Activated CD4-positive, alpha-beta T cell treated with anti-CD3 and anti-CD28 coated beads for 48 hours (primary cell): ENCODE measurements at regions not wholly inside any gene's neighbourhood (a gene's known extent, or its start where the extent isn't known, plus 50 kb on each side); places are given as distances from the start of the nearest gene placed in this dataset.

Experiments used
- DNase-seq: peaks from one replicate; pipeline ENCODE4 v3.0.0-alpha.2; 2020

- DNase-seq = no peak
Measured at GRCh38 chr6:167568407-167569024, 243.6 kb downstream of the TTLL2 start.

DNA sequence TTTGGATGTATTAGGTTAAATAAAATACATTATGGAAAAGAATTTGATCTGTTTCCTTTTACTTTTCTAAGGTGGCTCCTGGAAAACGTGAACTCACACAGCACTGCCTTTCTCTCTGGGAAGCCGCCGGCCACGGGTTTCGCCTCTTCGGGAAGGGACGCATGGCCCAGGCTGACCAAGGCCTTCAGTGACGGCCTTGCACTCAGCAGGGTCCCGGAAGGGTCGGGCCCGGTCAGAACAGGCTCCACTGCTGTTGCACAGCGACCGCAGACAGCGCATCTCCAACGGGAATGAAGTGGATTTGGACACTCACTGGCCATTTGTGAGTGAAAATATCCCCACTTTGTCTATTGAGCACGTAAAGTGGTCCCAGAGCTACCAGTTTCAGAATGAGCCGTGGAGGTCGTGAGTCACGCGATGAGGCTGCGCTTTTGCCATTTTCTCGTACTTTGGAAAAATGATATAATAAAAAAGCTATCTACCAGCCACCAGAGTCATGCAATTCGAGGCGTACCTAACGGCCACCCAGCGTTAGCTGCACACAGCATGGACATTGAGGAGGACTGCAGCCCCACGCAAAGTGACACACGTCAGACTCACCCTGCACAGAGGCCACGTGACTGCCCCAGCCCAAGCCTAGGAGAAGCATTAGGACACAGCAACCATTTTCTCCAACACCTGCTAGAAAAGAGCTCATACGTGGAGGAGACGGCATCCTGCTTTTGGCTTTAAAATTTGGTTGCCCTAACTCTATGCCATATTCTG lies 244.3 kb downstream of the TTLL2 start:
- no peak for DNase-seq

GRCh38 chr6:167569879-167570278 lies 245.0 kb downstream of the TTLL2 start:
- no peak for DNase-seq

DNA sequence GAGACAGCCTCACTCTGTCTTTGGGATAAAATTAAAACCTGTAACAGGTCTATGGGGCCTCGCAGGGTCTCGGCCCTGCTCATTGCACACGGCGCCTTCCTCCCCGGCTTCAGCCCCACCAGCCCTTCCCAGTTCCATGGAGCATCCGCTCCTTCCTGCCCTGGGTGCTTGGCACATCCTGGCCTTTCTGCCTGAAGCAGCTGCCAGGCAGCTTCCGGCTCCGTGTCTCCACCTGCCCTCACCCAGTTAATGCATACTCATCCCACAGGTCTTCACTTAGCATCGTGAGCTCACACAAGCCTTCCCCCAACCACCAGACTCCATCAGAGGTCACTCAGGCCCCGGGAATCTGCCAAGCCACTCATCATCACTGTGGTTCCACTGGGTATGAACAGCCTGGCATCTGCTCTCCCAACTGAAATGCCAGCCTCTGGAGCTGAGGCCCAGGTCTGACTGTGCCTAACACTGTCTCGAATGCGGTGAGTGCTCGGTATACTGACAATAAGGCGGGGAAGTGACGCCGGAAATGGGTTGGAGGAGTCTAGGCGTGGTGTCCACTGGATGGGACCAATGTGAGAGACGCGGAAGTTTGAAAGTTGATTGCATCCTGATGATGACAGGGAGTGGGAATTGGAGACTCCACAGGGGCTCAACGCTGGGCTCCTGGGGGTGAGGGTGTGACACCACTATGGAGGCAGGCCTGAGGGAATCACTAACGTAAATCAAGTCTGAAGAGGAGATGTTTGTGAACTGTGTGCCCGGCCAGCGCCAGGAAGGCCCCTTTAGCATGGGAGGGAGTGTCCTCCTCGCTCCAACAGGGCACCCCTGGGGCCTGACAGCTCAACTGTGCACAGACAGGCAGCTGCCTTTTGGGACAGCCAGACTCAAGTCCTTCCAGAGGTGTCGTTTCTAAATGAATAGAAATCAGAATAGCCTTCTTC lies 245.8 kb downstream of the TTLL2 start:
- DNase-seq = no peak

DNA sequence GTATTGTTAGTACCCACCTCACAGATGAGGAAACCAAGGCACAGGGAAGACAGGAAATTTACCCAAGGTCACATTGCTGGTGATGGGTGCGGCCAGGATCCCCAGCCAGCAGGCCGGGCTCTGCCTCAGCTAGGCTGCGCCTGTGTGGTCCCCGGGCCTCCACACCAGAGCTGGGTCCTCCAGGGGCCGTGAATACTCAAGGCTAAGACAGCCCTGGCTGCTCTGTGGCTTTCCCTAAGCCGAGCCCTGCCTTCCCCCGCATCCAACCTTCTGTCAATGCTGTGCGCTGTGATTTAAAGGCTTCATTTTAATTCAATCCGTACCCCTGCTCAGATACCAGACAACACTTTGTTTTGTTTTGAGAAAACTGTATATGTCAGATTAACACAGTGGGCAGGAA lies 246.7 kb downstream of the TTLL2 start:
- no peak for DNase-seq

DNA sequence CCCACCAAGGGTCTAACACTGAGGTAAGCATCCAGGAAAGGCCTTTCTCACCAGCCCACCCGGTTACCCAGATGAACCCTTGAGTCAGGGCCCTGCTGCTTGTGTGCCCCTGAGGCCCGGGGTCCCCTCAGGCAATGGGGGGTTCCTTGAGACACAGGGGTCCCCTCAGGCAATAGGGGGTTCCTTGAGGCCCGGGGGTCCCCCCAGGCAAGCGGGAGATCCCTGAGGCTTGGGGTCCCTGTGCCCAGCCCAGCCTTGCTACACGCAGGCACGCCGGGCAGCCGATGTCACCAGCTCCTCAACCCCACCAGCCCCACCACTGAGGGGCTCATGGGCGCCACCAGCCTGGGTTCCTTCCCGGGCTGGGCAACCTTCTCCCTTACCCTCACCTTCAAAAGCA lies 247.2 kb downstream of the TTLL2 start:
- DNase-seq = no peak

DNA sequence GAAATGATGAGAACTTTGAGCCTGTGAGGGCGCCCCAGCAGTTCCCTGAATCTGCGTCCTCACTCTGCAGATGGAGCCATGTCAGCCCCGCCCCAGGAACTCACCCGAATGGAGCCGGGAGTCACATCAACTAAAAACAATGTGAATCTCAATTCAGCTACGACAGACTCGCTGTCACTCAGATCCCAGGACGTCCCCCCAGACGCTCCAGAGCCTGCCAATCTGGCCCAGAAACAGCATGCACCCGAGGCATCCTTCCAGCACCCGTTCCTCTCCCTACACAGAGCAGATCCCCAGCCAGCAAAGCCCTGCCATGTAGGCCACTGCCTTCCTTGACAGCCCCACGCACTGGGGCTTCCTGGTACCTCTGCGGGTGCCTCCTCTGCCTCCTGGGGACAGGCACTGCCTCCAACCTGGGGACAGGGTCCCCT lies 248.0 kb downstream of the TTLL2 start:
- DNase-seq = no peak

GRCh38 chr6:167573461-167574215 lies 248.8 kb downstream of the TTLL2 start:
- DNase-seq = no peak

DNA sequence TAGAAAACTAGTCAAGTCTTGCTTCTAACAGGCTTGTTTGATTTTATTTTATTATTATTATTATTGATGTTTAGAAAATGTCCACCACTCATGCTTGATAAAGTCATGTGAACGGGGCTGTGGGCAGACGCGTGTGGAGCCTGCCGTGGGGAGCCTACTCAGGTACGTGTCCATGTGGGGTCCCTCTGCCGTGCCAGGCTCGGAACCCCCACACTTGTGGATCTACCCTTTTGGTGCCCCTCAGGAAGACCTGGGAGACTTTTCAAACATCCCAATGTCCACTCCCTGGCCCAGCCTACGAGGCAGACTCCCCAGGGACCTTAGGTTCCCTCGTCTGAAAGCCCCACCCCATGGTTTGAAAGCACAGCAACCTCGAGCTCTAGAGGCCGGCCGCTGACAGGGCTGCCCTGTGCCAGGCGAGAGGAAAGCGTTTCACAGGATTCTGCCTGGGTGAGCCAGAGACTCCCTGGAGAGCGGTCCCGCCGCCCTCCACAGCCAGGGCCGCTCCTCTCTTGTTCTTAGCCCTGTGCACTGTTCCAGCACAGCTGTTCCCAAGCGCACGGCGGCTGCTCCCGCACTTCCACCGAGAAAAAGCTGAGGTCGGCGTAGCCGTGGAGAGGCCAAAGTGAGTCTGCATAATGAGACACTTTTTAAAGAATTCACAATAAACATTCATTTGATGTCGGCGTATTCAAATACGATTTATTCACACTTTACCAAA lies 249.7 kb downstream of the TTLL2 start:
- no peak for DNase-seq

- no peak for DNase-seq
Measured at GRCh38 chr6:167575158-167575696, 250.3 kb downstream of the TTLL2 start.

- no peak for DNase-seq
Measured at GRCh38 chr6:167576050-167576741, 250.5 kb upstream of the AFDN start.

DNA sequence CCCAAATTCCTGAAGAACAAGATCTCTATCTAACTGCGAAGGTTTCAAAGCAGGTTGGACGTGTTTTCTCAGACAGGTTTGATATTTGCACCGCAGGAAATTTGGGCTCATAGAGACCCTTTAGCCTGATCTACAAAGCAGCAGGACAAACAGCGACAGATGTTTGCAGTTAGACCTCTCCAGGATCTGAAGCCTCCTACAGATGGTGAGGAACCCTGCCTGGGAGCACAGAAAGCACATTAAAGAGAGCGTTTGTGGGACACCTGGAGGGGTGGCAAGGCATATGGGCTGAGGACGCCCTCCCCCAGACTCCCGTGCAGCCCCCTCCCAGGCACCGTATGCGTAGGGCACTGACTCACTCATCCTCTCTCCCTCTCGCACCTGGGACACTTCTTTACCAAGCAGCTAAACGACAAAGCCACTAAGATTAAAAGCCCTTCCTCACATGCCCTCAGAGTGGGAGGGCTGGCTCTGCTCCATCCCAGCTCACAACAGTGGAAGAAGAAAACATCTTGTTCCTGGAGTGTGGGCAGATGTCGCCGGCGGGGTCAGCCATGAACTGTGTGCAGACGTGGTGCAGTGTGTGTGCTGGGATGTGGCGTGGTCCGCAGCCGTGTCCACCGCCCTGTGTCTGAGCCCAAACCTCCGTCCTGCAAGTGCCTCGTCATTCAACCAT lies 249.7 kb upstream of the AFDN start:
- DNase-seq = no peak

- DNase-seq = no peak
Measured at GRCh38 chr6:167577891-167578361, 248.8 kb upstream of the AFDN start.

DNA sequence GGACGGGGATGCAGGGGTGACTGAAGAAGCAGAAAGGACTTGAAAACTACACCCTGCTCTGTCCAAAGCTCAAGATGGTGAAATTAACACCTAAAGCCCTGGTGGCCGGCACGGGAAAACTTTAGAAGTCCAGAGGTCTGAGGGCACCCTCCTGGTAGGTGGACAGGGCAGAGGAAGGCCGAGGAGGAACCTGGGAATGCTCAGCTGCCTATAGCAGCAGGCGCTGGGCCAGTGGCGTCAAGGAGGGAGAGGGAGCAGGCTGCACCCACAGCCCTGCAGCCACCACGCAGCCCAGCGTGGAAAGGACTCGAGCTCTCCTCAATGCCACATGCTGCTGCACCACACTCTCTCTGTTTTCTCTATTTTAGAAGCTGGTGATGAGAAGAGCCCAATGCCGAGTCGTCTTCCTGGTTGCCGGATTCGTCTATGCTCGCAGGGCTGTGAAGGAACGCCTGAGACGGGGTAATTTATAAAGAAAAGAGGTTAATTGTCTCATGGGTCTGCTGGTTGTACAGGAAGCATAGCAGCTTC lies 248.3 kb upstream of the AFDN start:
- no peak for DNase-seq

GRCh38 chr6:167579806-167580618 lies 246.7 kb upstream of the AFDN start:
- DNase-seq = no peak

DNA sequence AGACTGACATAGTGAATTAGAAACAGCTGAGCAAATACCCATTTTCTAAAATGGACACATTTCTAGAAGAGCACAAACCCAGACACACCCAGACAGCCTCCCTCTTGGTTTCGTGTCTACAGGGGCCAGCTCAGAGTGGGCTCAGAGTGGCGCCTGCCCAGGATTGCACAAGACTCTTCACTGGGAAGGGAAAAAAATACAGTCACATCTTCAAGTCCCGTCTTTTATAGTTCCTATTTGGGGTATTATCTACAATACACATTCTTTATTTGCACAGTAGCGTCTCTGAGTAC lies 246.1 kb upstream of the AFDN start:
- no peak for DNase-seq

DNA sequence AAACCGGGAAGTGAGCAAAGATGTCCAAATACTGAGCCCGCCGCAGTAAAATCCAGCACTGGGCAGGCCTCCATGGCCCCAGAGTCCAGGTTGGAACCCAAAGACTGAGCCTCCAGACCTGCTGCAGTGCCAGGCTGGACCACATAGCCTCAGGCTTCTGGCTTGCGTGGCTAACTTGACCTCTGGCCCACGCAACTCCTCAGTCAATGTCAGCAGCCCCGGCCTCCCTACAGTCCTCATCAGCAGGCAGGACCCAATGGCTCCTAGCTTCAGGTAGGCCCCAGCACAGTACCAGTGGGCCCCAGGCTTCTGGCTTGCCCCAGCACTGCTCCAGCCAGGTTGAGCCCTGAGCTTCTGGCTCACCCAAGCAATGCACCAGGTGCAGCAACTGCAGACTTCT lies 245.1 kb upstream of the AFDN start:
- no peak for DNase-seq

- DNase-seq = no peak
Measured at GRCh38 chr6:167583412-167583811, 243.3 kb upstream of the AFDN start.

- no peak for DNase-seq
Measured at GRCh38 chr6:167588181-167588919, 238.4 kb upstream of the AFDN start.
